HEK293 (cell line): ENCODE measurements at regions not wholly inside any gene's neighbourhood (a gene's known extent, or its start where the extent isn't known, plus 50 kb on each side); places are given as distances from the start of the nearest gene placed in this dataset.

Experiments
- CTCF ChIA-PET: fragments of 350-600 bp; formaldehyde crosslinking; extraction: SDS; loops from one replicate; lab custom pipeline; 2021; ENCODE audit warnings: antibody characterized with exemption; lab: Yijun Ruan, JAX
- POLR2A ChIA-PET: fragments of 300-600 bp; formaldehyde crosslinking; extraction: SDS; loops from one replicate; lab custom pipeline; 2020; ENCODE audit warnings: antibody characterized with exemption, inconsistent platforms; lab: Yijun Ruan, JAX
- H3K27ac ChIP-seq: fragments of 200-500 bp; sonication (Bioruptor generic); 2 replicates; pipeline ENCODE4 v1.5.1; 2014; ENCODE audit warnings: low read depth, low read length, control low read depth, inconsistent platforms; ENCODE audit errors: extremely low read depth
- H3K36me3 ChIP-seq, 2 experiments: fragments of 200-500 bp in 1 of 2; sonication (Bioruptor generic) in 1 of 2; 1 replicate in 1 of 2; 2 replicates in 1 of 2; pipeline ENCODE4 v1.5.1; 2014 to 2017; ENCODE audit warnings: inconsistent platforms in 2 of 2, low read length in 2 of 2; ENCODE audit not compliant: control insufficient read depth in 2 of 2, insufficient read depth in 1 of 2
- H3K4me1 ChIP-seq: fragments of 200-500 bp; sonication (Bioruptor generic); 2 replicates; pipeline ENCODE4 v1.5.1; 2014; ENCODE audit warnings: mild to moderate bottlenecking, low read length, inconsistent platforms; ENCODE audit not compliant: control insufficient read depth, insufficient read depth
- H3K4me3 ChIP-seq: 2 replicates; pipeline ENCODE4 v1.5.1; 2011; ENCODE audit warnings: low read depth, mild to moderate bottlenecking, control low read depth, low read length, moderate library complexity
- H3K9me3 ChIP-seq: fragments of 200-500 bp; sonication (Bioruptor generic); 2 replicates; pipeline ENCODE4 v1.5.1; 2014; ENCODE audit warnings: low read depth, low read length, inconsistent platforms; ENCODE audit not compliant: control insufficient read depth, insufficient read depth
- GLIS2 ChIP-seq: fragments of 450-650 bp; formaldehyde crosslinking; IDR thresholded peaks from 2 replicates; pipeline ENCODE4 v1.5.1; 2016; ENCODE audit warnings: missing biosample characterization, missing genetic modification characterization
- RBAK ChIP-seq: fragments of 450-650 bp; formaldehyde crosslinking; IDR thresholded peaks from 2 replicates; pipeline ENCODE4 v1.5.1; 2016; ENCODE audit warnings: missing biosample characterization, missing genetic modification characterization
- SP2 ChIP-seq: fragments of 450-650 bp; formaldehyde crosslinking; IDR thresholded peaks from 2 replicates; pipeline ENCODE4 v1.5.1; 2016; ENCODE audit warnings: missing biosample characterization, missing genetic modification characterization
- ZNF146 ChIP-seq: fragments of 450-650 bp; formaldehyde crosslinking; IDR thresholded peaks from 2 replicates; pipeline ENCODE4 v1.5.1; 2016; ENCODE audit warnings: missing biosample characterization, missing genetic modification characterization
- ZNF37A ChIP-seq: fragments of 450-650 bp; IDR thresholded peaks from 2 replicates; pipeline ENCODE4 v1.5.1; 2018; ENCODE audit warnings: missing biosample characterization, missing genetic modification characterization
- ZNF391 ChIP-seq: fragments of 450-650 bp; formaldehyde crosslinking; IDR thresholded peaks from 2 replicates; pipeline ENCODE4 v1.5.1; 2016; ENCODE audit warnings: low read depth, missing biosample characterization, missing genetic modification characterization, borderline replicate concordance
- ZNF48 ChIP-seq: fragments of 450-650 bp; formaldehyde crosslinking; IDR thresholded peaks from 2 replicates; pipeline ENCODE4 v1.5.1; 2016; ENCODE audit warnings: missing biosample characterization, missing genetic modification characterization
- ZNF549 ChIP-seq: fragments of 450-650 bp; IDR thresholded peaks from 2 replicates; pipeline ENCODE4 v1.5.1; 2018; ENCODE audit warnings: missing biosample characterization, missing genetic modification characterization, mild to moderate bottlenecking, inconsistent platforms, moderate library complexity
- ZNF621 ChIP-seq: fragments of 450-650 bp; formaldehyde crosslinking; IDR thresholded peaks from 2 replicates; pipeline ENCODE4 v1.5.1; 2017; ENCODE audit warnings: missing biosample characterization, missing genetic modification characterization
- ZNF658 ChIP-seq: fragments of 450-650 bp; formaldehyde crosslinking; IDR thresholded peaks from 2 replicates; pipeline ENCODE4; 2016; ENCODE audit warnings: missing biosample characterization, missing genetic modification characterization
- ZSCAN23 ChIP-seq: fragments of 450-650 bp; formaldehyde crosslinking; IDR thresholded peaks from 2 replicates; pipeline ENCODE4 v1.5.1; 2016; ENCODE audit warnings: missing biosample characterization, missing genetic modification characterization
- TF ChIP-seq, protein P1 (sequence below): fragments of 450-650 bp; formaldehyde crosslinking; IDR thresholded peaks from 2 replicates; pipeline ENCODE4 v1.5.1; 2017; ENCODE audit warnings: missing biosample characterization, missing genetic modification characterization
- TF ChIP-seq, protein P2 (sequence below): fragments of 450-650 bp; formaldehyde crosslinking; IDR thresholded peaks from 2 replicates; pipeline ENCODE4 v1.5.1; 2016; ENCODE audit warnings: missing biosample characterization, missing genetic modification characterization
- TF ChIP-seq, protein P3 (sequence below): fragments of 450-650 bp; formaldehyde crosslinking; conservative IDR thresholded peaks from 2 replicates; pipeline ENCODE4 v1.5.1; 2016; ENCODE audit warnings: low read depth, missing biosample characterization, missing genetic modification characterization

DNA sequence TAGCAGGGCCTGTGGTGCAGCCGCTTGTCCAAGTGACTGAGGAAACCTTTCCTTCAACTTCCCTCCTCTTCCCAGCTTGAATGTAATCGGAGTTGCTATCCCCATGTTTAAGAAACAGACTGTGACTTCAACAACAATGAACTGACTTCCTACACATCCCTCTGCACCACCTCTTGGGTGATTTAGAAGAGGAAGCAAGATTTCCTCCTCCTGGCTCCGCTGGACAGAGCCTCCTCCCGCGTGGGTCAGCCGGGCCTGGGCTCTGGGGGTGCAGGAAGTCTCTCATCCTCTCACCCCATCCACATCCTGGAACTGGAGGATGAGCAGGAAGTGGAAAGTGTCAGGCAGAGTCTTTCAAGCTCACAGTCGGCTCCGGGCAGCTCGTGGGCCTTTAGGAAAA, 84.3 kb downstream of the GATA6 start:
- Histone ChIP-seq H3K27ac (no peak overlapping the region), H3K36me3 (no peaks in the 10 kb centered on the region), H3K4me3 (no peak overlapping the region), H3K4me1 (peaks cover 3% of the 10 kb centered on the region; the same call in 1 of the 2 replicates), H3K9me3 (no peaks in the 10 kb centered on the region)
- ChIA-PET POLR2A (no interaction called here), CTCF (no interaction called here)
- no peak for TF ChIP-seq GLIS2 (tag by site-specific recombination)
- TF ChIP-seq, protein P1, sequence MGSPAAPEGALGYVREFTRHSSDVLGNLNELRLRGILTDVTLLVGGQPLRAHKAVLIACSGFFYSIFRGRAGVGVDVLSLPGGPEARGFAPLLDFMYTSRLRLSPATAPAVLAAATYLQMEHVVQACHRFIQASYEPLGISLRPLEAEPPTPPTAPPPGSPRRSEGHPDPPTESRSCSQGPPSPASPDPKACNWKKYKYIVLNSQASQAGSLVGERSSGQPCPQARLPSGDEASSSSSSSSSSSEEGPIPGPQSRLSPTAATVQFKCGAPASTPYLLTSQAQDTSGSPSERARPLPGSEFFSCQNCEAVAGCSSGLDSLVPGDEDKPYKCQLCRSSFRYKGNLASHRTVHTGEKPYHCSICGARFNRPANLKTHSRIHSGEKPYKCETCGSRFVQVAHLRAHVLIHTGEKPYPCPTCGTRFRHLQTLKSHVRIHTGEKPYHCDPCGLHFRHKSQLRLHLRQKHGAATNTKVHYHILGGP (tag by site-specific recombination), result no peak
- no peak for TF ChIP-seq ZNF658 (tag by site-specific recombination)
- TF ChIP-seq, protein P2, sequence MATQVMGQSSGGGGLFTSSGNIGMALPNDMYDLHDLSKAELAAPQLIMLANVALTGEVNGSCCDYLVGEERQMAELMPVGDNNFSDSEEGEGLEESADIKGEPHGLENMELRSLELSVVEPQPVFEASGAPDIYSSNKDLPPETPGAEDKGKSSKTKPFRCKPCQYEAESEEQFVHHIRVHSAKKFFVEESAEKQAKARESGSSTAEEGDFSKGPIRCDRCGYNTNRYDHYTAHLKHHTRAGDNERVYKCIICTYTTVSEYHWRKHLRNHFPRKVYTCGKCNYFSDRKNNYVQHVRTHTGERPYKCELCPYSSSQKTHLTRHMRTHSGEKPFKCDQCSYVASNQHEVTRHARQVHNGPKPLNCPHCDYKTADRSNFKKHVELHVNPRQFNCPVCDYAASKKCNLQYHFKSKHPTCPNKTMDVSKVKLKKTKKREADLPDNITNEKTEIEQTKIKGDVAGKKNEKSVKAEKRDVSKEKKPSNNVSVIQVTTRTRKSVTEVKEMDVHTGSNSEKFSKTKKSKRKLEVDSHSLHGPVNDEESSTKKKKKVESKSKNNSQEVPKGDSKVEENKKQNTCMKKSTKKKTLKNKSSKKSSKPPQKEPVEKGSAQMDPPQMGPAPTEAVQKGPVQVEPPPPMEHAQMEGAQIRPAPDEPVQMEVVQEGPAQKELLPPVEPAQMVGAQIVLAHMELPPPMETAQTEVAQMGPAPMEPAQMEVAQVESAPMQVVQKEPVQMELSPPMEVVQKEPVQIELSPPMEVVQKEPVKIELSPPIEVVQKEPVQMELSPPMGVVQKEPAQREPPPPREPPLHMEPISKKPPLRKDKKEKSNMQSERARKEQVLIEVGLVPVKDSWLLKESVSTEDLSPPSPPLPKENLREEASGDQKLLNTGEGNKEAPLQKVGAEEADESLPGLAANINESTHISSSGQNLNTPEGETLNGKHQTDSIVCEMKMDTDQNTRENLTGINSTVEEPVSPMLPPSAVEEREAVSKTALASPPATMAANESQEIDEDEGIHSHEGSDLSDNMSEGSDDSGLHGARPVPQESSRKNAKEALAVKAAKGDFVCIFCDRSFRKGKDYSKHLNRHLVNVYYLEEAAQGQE (tag by site-specific recombination), result peak; percentile 76
- TF ChIP-seq ZNF48 (tag by site-specific recombination), result no peak
- no peak for TF ChIP-seq ZNF549 (tag by site-specific recombination)
- TF ChIP-seq, protein P3, sequence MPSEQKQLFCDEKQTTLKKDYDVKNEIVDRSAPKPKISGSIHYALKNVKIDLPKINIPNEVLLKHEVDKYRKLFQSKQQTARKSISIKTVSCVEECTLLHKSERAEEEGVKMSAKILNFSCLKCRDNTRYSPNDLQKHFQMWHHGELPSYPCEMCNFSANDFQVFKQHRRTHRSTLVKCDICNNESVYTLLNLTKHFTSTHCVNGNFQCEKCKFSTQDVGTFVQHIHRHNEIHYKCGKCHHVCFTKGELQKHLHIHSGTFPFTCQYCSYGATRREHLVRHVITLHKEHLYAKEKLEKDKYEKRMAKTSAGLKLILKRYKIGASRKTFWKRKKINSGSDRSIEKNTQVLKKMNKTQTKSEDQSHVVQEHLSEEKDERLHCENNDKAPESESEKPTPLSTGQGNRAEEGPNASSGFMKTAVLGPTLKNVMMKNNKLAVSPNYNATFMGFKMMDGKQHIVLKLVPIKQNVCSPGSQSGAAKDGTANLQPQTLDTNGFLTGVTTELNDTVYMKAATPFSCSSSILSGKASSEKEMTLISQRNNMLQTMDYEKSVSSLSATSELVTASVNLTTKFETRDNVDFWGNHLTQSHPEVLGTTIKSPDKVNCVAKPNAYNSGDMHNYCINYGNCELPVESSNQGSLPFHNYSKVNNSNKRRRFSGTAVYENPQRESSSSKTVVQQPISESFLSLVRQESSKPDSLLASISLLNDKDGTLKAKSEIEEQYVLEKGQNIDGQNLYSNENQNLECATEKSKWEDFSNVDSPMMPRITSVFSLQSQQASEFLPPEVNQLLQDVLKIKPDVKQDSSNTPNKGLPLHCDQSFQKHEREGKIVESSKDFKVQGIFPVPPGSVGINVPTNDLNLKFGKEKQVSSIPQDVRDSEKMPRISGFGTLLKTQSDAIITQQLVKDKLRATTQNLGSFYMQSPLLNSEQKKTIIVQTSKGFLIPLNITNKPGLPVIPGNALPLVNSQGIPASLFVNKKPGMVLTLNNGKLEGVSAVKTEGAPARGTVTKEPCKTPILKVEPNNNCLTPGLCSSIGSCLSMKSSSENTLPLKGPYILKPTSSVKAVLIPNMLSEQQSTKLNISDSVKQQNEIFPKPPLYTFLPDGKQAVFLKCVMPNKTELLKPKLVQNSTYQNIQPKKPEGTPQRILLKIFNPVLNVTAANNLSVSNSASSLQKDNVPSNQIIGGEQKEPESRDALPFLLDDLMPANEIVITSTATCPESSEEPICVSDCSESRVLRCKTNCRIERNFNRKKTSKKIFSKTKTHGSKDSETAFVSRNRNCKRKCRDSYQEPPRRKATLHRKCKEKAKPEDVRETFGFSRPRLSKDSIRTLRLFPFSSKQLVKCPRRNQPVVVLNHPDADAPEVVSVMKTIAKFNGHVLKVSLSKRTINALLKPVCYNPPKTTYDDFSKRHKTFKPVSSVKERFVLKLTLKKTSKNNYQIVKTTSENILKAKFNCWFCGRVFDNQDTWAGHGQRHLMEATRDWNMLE, result peak; percentile 47; the same call in 1 of the 2 replicates
- TF ChIP-seq ZSCAN23 (tag by site-specific recombination), result no peak

DNA sequence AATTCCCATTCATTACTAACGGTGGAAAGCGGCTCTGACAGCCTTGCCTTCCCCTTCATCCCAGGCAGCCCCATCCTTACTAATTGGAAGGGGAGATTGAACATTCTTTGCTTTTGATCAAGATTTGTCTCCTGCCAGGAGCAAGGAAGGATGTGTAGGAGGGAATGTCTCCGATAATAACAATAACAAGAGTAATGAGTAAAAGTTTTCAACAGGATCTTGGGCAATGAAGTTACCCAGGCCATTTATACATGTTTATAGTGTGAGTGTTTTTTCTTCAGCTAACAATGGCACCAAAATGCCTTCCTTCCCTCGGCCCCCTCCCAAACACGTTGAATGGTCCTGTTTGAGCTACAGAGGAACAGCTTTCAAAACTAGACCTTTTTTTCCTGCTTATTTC, 83.8 kb downstream of the GATA6 start:
- peaks cover 3% of the 10 kb centered on the region; the same call in 1 of the 2 replicates for H3K4me1 ChIP-seq
- no peaks in the 10 kb centered on the region for H3K9me3 ChIP-seq
- H3K36me3 ChIP-seq, result no peaks in the 10 kb centered on the region
- ChIA-PET CTCF (interaction anchor here (1.0 kb wide), 1 partner anchor 41 kb away, joined by 5 read pairs; no protein-coding TSS in a partner anchor), POLR2A (no interaction called here)
- no peak overlapping the region for H3K27ac ChIP-seq
- H3K4me3 ChIP-seq, result no peak overlapping the region
- TF ChIP-seq ZNF621 (tag by site-specific recombination) (no peak), ZNF391 (tag by site-specific recombination) (no peak), RBAK (tag by site-specific recombination) (no peak), SP2 (tag by site-specific recombination) (no peak), ZNF37A (no peak), ZNF146 (tag by site-specific recombination) (no peak)
- TF ChIP-seq, all 188 proteins: peak for 0
